Endothelial cell of umbilical vein (primary cell): ENCODE measurements at regions not wholly inside any gene's neighbourhood (a gene's known extent, or its start where the extent isn't known, plus 50 kb on each side); places are given as distances from the start of the nearest gene placed in this dataset.

ENCODE experiments used
- BruUV-seq: library from RNA; stranded (reverse); fragments of 400-500 nt; replicated peaks from 2 replicates; lab custom pipeline; 2021; lab: Mats Ljungman, UMichigan
- CTCF ChIA-PET: fragments of 300-600, 350-600 bp; sonication (Branson Sonifier 250); formaldehyde crosslinking; loops from one replicate; lab custom pipeline; 2021; ENCODE audit warnings: antibody characterized with exemption, inconsistent platforms; lab: Charles Lee
- POLR2A ChIA-PET: fragments of 300-600, 350-600 bp; sonication (Branson Sonifier 250); formaldehyde crosslinking; loops from one replicate; lab custom pipeline; 2021; ENCODE audit warnings: antibody characterized with exemption, inconsistent platforms; lab: Charles Lee
- DNase-seq: peaks from one replicate; pipeline ENCODE4 v3.0.0-alpha.2; 2011; ENCODE audit warnings: low read depth, low spot score
- FAIRE-seq: peaks from 2 replicates; lab custom pipeline; 2011; peaks lifted over from hg19 to GRCh38; lab: Jason Lieb, UNC
- H2AFZ ChIP-seq: 2 replicates; pipeline ENCODE4 v1.6.0; 2012; ENCODE audit warnings: low read depth, low read length, control low read depth, inconsistent platforms
- H3K27ac ChIP-seq: 2 replicates; pipeline ENCODE4 v1.5.1; 2011; ENCODE audit warnings: low read depth, mild to moderate bottlenecking, control low read depth, low read length, moderate library complexity; ENCODE audit not compliant: insufficient read depth
- H3K27me3 ChIP-seq, 2 experiments: 2 replicates each; pipeline versions ENCODE4 v1.6.0 to v1.6.1; 2011; ENCODE audit warnings: low read length in 2 of 2, mixed read lengths in 1 of 2; ENCODE audit not compliant: control insufficient read depth in 2 of 2, insufficient read depth in 2 of 2
- H3K36me3 ChIP-seq, 2 experiments: 2 replicates in 1 of 2; 3 replicates in 1 of 2; pipeline ENCODE4 v1.5.1; 2011; ENCODE audit warnings: low read length in 2 of 2, mild to moderate bottlenecking in 1 of 2, moderate library complexity in 1 of 2; ENCODE audit not compliant: control insufficient read depth in 2 of 2, insufficient read depth in 2 of 2; ENCODE audit errors: extremely low read depth in 1 of 2
- H3K4me1 ChIP-seq: 3 replicates; pipeline ENCODE4 v1.5.1; 2011; ENCODE audit warnings: mild to moderate bottlenecking, low read length; ENCODE audit not compliant: control insufficient read depth, insufficient read depth; ENCODE audit errors: extremely low read depth
- H3K4me2 ChIP-seq: 2 replicates; pipeline ENCODE4 v1.6.1; 2011; ENCODE audit warnings: low read length, control low read depth, mixed read lengths; ENCODE audit not compliant: insufficient read depth
- H3K4me3 ChIP-seq, 3 experiments: fragments of 200-600 bp in 1 of 3; sonication (generic), shearing (Covaris generic) in 1 of 3; replicated peaks in 1 of 3; 2 replicates each; pipeline ENCODE4 v1.5.1; 2011 to 2016; ENCODE audit warnings: control low read depth in 3 of 3, low read length in 3 of 3, mild to moderate bottlenecking in 2 of 3, inconsistent platforms in 1 of 3, low read depth in 1 of 3, moderate library complexity in 1 of 3; ENCODE audit not compliant: insufficient read depth in 1 of 3
- H3K79me2 ChIP-seq: 2 replicates; pipeline ENCODE4 v1.6.0; 2012; ENCODE audit warnings: low read length, inconsistent platforms; ENCODE audit not compliant: control insufficient read depth, insufficient read depth
- H3K9ac ChIP-seq: replicated peaks from 2 replicates; pipeline ENCODE3; 2011; ENCODE audit warnings: low read length, control low read depth; ENCODE audit not compliant: insufficient read depth; ENCODE audit errors: extremely low read depth
- H3K9me1 ChIP-seq: replicated peaks from 3 replicates; pipeline ENCODE4 v1.6.0; 2011; ENCODE audit warnings: mild to moderate bottlenecking, low read length; ENCODE audit not compliant: control insufficient read depth, insufficient read depth; ENCODE audit errors: extremely low read depth
- H3K9me3 ChIP-seq: replicated peaks from 2 replicates; pipeline ENCODE4 v1.5.1; 2012; ENCODE audit warnings: low read length, inconsistent platforms; ENCODE audit not compliant: control insufficient read depth, insufficient read depth
- H4K20me1 ChIP-seq: replicated peaks from 2 replicates; pipeline ENCODE3; 2011; ENCODE audit warnings: mild to moderate bottlenecking, low read length; ENCODE audit not compliant: control insufficient read depth, insufficient read depth; ENCODE audit errors: extremely low read depth
- EZH2 ChIP-seq: IDR thresholded peaks from 2 replicates; pipeline ENCODE4 v1.6.1; 2012; ENCODE audit warnings: borderline replicate concordance, low read depth, mild to moderate bottlenecking, moderate library complexity, low read length, inconsistent platforms; ENCODE audit not compliant: severe bottlenecking
- FOS ChIP-seq: IDR thresholded peaks from 2 replicates; pipeline ENCODE4 v1.6.1; 2011; ENCODE audit warnings: mild to moderate bottlenecking, low read length, moderate library complexity, borderline replicate concordance; ENCODE audit not compliant: insufficient read depth
- GATA2 ChIP-seq: IDR thresholded peaks from 2 replicates; pipeline ENCODE4 v1.7.0; 2011; ENCODE audit warnings: low read depth, mild to moderate bottlenecking, moderate library complexity, mixed read lengths, low read length; ENCODE audit not compliant: insufficient read length, insufficient read depth
- JUN ChIP-seq: IDR thresholded peaks from 2 replicates; pipeline ENCODE4 v1.6.1; 2011; ENCODE audit warnings: borderline replicate concordance, low read depth; ENCODE audit not compliant: insufficient read length, insufficient read depth
- MYC ChIP-seq: IDR thresholded peaks from one replicate; pipeline ENCODE4 v1.6.1; 2011; ENCODE audit warnings: mild to moderate bottlenecking, low read depth, low read length
- POLR2A ChIP-seq: IDR thresholded peaks from 2 replicates; pipeline ENCODE4 v1.6.1; 2012; ENCODE audit warnings: low read depth, mild to moderate bottlenecking, control low read depth, low read length
- POLR2AphosphoS5 ChIP-seq: IDR thresholded peaks from 2 replicates; pipeline ENCODE4 v1.6.1; 2012; ENCODE audit warnings: low read depth, mild to moderate bottlenecking, control low read depth, low read length, moderate library complexity; ENCODE audit not compliant: insufficient read depth
- dilution Hi-C: fragments of 300-500 bp; cut with MboI; formaldehyde crosslinking; loops from one replicate; pipeline ENCODE4 v1.15.0; 2019; ENCODE audit warnings: low sequenced_read_pairs; ENCODE audit not compliant: extremely low pct_ligation_motif_present
- intact Hi-C: fragments of 100-400 bp; cut with micrococcal nuclease; formaldehyde crosslinking; loops from one replicate; pipeline ENCODE4 v1.10.0; 2022
- TF ChIP-seq, protein P1 (sequence below), 2 donors: IDR thresholded peaks; 1 replicate in 1 of 2; 2 replicates in 1 of 2; pipeline ENCODE4 v1.5.1; 2011; ENCODE audit warnings: low read length in 2 of 2, mild to moderate bottlenecking in 2 of 2, moderate library complexity in 2 of 2, control low read depth in 1 of 2, inconsistent platforms in 1 of 2, low read depth in 1 of 2; ENCODE audit not compliant: insufficient read depth in 1 of 2; ENCODE audit errors: extremely low read depth in 1 of 2
- TF ChIP-seq, protein P2 (sequence below): IDR thresholded peaks from 2 replicates; pipeline ENCODE4 v1.6.1; 2011; ENCODE audit not compliant: insufficient read depth, insufficient read length

DNA sequence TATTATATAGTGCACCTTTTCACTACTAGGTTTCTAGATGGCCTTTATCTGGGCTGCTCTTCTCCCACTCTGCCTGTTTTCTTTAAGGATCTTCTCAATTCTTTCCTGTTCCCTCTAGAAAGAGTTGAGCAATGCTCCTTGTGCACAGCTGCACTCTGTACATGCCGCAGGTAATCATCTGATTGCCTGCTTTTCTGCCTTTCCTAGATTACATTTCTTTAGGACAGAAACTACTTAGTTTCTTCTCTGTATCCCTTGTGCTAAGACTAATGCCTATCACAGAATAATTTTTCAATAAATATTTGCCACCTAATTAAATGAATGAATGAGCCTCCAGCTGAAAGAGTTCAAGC is 802.4 kb upstream of the ID2 start:
- CTCF ChIA-PET = no interaction called here
- DNase-seq (no peak), FAIRE-seq (no peak)
- Histone ChIP-seq H3K9me1 (no peaks in the 10 kb centered on the region), H2AFZ (no peak overlapping the region), H3K4me3 (no peak overlapping the region), H3K4me1 (no peaks in the 10 kb centered on the region), H3K9me3 (no peaks in the 10 kb centered on the region), H4K20me1 (no peaks in the 10 kb centered on the region), H3K79me2 (no peaks in the 10 kb centered on the region), H3K27ac (no peak overlapping the region), H3K4me2 (no peak overlapping the region), H3K36me3 (no peaks in the 10 kb centered on the region), H3K27me3 (no peaks in the 10 kb centered on the region), H3K9ac (no peak overlapping the region)
- intact Hi-C loops (no loop called here), dilution Hi-C loops (no loop called here)
- no TSS peak for BruUV-seq
- TF ChIP-seq MYC (no peak), POLR2A (no peak), EZH2 (no peak), GATA2 (no peak), JUN (no peak), POLR2AphosphoS5 (no peak), FOS (no peak)
- TF ChIP-seq, protein P1, sequence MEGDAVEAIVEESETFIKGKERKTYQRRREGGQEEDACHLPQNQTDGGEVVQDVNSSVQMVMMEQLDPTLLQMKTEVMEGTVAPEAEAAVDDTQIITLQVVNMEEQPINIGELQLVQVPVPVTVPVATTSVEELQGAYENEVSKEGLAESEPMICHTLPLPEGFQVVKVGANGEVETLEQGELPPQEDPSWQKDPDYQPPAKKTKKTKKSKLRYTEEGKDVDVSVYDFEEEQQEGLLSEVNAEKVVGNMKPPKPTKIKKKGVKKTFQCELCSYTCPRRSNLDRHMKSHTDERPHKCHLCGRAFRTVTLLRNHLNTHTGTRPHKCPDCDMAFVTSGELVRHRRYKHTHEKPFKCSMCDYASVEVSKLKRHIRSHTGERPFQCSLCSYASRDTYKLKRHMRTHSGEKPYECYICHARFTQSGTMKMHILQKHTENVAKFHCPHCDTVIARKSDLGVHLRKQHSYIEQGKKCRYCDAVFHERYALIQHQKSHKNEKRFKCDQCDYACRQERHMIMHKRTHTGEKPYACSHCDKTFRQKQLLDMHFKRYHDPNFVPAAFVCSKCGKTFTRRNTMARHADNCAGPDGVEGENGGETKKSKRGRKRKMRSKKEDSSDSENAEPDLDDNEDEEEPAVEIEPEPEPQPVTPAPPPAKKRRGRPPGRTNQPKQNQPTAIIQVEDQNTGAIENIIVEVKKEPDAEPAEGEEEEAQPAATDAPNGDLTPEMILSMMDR (IDR thresholded peaks at IDR 0.05; ENCODE audit: extremely low read depth in 1 of 2, insufficient read depth in 1 of 2, low read depth in 1 of 2, low read length in 2 of 2) = no peak
- TF ChIP-seq, protein P2, sequence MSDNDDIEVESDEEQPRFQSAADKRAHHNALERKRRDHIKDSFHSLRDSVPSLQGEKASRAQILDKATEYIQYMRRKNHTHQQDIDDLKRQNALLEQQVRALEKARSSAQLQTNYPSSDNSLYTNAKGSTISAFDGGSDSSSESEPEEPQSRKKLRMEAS = no peak
- POLR2A ChIA-PET = no interaction called here
